Karpas-422 (cell line): ENCODE measurements at regions not wholly inside any gene's neighbourhood (a gene's known extent, or its start where the extent isn't known, plus 50 kb on each side); places are given as distances from the start of the nearest gene placed in this dataset.

Source experiments
- DNase-seq: peaks from one replicate; pipeline ENCODE4 v3.0.0-alpha.2; 2015
- H2AFZ ChIP-seq: fragments of 200-600 bp; sonication (generic); 2 replicates; pipeline ENCODE4 v1.6.1; 2014; ENCODE audit warnings: antibody characterized with exemption, low read length, mixed read lengths
- H3K27ac ChIP-seq: fragments of 200-600 bp; sonication (generic); 2 replicates; pipeline ENCODE4 v1.5.1; 2014; ENCODE audit warnings: mild to moderate bottlenecking, low read length, moderate library complexity
- H3K27me3 ChIP-seq: fragments of 200-600 bp; sonication (generic); 2 replicates; pipeline ENCODE4 v1.6.1; 2014; ENCODE audit warnings: low read length, mixed read lengths
- H3K36me3 ChIP-seq: fragments of 200-600 bp; sonication (generic); 2 replicates; pipeline ENCODE4 v1.6.1; 2014; ENCODE audit warnings: low read length, mixed read lengths; ENCODE audit not compliant: insufficient read depth
- H3K4me1 ChIP-seq: fragments of 200-600 bp; sonication (generic); 2 replicates; pipeline ENCODE4 v1.6.1; 2014; ENCODE audit warnings: mild to moderate bottlenecking, low read length, mixed read lengths
- H3K4me2 ChIP-seq: fragments of 200-600 bp; sonication (generic); 2 replicates; pipeline ENCODE4 v1.6.1; 2014; ENCODE audit warnings: low read length, low read depth, mild to moderate bottlenecking; ENCODE audit not compliant: poor library complexity, severe bottlenecking
- H3K4me3 ChIP-seq: fragments of 200-600 bp; sonication (generic); 2 replicates; pipeline ENCODE4 v1.5.1; 2014; ENCODE audit warnings: mild to moderate bottlenecking, antibody characterized with exemption, low read length, mixed read lengths
- H3K79me2 ChIP-seq: fragments of 200-600 bp; sonication (generic); 2 replicates; pipeline ENCODE4 v1.6.1; 2014; ENCODE audit warnings: mild to moderate bottlenecking, low read length, mixed read lengths
- H3K9ac ChIP-seq: fragments of 200-600 bp; sonication (generic); 2 replicates; pipeline ENCODE4 v1.6.0; 2014; ENCODE audit warnings: low read length
- H3K9me2 ChIP-seq: fragments of 200-600 bp; sonication (generic), shearing (Covaris generic); replicated peaks from 2 replicates; pipeline ENCODE4 v1.6.0; 2014; ENCODE audit warnings: mild to moderate bottlenecking, low read length, moderate library complexity; ENCODE audit not compliant: insufficient read depth
- H3K9me3 ChIP-seq: fragments of 300-700, 200-600 bp; sonication (generic); 2 replicates; pipeline ENCODE4 v1.6.1; 2014; ENCODE audit warnings: low read length, mixed read lengths
- H4K20me1 ChIP-seq: fragments of 200-600 bp; sonication (generic); 2 replicates; pipeline ENCODE4 v1.6.1; 2014; ENCODE audit warnings: mild to moderate bottlenecking, antibody characterized with exemption, low read length, low read depth; ENCODE audit not compliant: insufficient read depth

GRCh38 chr5:33275921-33276627 lies 164.7 kb upstream of the TARS1 start:
- Histone ChIP-seq H3K36me3 (no peaks in the 10 kb centered on the region), H3K9me3 (no peaks in the 10 kb centered on the region), H3K27me3 (no peaks in the 10 kb centered on the region), H4K20me1 (no peaks in the 10 kb centered on the region), H3K9ac (no peak overlapping the region), H3K4me3 (no peak overlapping the region), H3K9me2 (no peaks in the 10 kb centered on the region), H3K4me1 (no peaks in the 10 kb centered on the region), H2AFZ (no peak overlapping the region), H3K4me2 (no peak overlapping the region), H3K79me2 (no peaks in the 10 kb centered on the region), H3K27ac (no peak overlapping the region)
- DNase-seq: no peak

GRCh38 chr5:33276628-33276950 lies 164.2 kb upstream of the TARS1 start:
- no peak for DNase-seq
- Histone ChIP-seq H3K27ac (no peak overlapping the region), H3K36me3 (no peaks in the 10 kb centered on the region), H3K4me1 (no peaks in the 10 kb centered on the region), H3K79me2 (no peaks in the 10 kb centered on the region), H3K9ac (no peak overlapping the region), H3K4me2 (no peak overlapping the region), H3K4me3 (no peak overlapping the region), H3K9me3 (no peaks in the 10 kb centered on the region), H4K20me1 (no peaks in the 10 kb centered on the region), H2AFZ (no peak overlapping the region), H3K9me2 (no peaks in the 10 kb centered on the region), H3K27me3 (no peaks in the 10 kb centered on the region)

- H3K9ac ChIP-seq: no peak overlapping the region
- H3K9me3 ChIP-seq: no peaks in the 10 kb centered on the region
- no peak overlapping the region for H3K4me3 ChIP-seq
Measured at GRCh38 chr5:33277061-33277650, 163.6 kb upstream of the TARS1 start.

GRCh38 chr5:33281431-33281843 lies 159.3 kb upstream of the TARS1 start:
- H3K27me3 ChIP-seq: no peaks in the 10 kb centered on the region
- H3K4me2 ChIP-seq: no peak overlapping the region
- no peak overlapping the region for H3K4me3 ChIP-seq
- DNase-seq: no peak
- no peaks in the 10 kb centered on the region for H3K36me3 ChIP-seq
- H3K27ac ChIP-seq: no peak overlapping the region
- no peaks in the 10 kb centered on the region for H4K20me1 ChIP-seq
- H3K79me2 ChIP-seq: no peaks in the 10 kb centered on the region
- H3K9me3 ChIP-seq: no peaks in the 10 kb centered on the region
- H3K4me1 ChIP-seq: no peaks in the 10 kb centered on the region
- H3K9me2 ChIP-seq: no peaks in the 10 kb centered on the region
- no peak overlapping the region for H2AFZ ChIP-seq
- no peak overlapping the region for H3K9ac ChIP-seq

More at GRCh38 chr5:33277061-33277650, 163.6 kb upstream of the TARS1 start:
- no peaks in the 10 kb centered on the region for H3K4me1 ChIP-seq
- no peak overlapping the region for H3K4me2 ChIP-seq
- no peaks in the 10 kb centered on the region for H3K36me3 ChIP-seq
- no peak overlapping the region for H3K27ac ChIP-seq
- no peaks in the 10 kb centered on the region for H3K27me3 ChIP-seq
- DNase-seq: no peak
- H2AFZ ChIP-seq: no peak overlapping the region
- no peaks in the 10 kb centered on the region for H3K9me2 ChIP-seq
- no peaks in the 10 kb centered on the region for H4K20me1 ChIP-seq
- H3K79me2 ChIP-seq: no peaks in the 10 kb centered on the region

- H3K79me2 ChIP-seq: no peaks in the 10 kb centered on the region
- no peaks in the 10 kb centered on the region for H4K20me1 ChIP-seq
- no peaks in the 10 kb centered on the region for H3K27me3 ChIP-seq
- no peaks in the 10 kb centered on the region for H3K9me2 ChIP-seq
- no peak overlapping the region for H3K9ac ChIP-seq
- no peaks in the 10 kb centered on the region for H3K9me3 ChIP-seq
- H3K4me2 ChIP-seq: no peak overlapping the region
- no peak overlapping the region for H3K4me3 ChIP-seq
- no peak overlapping the region for H3K27ac ChIP-seq
- no peaks in the 10 kb centered on the region for H3K36me3 ChIP-seq
- H3K4me1 ChIP-seq: no peaks in the 10 kb centered on the region
- H2AFZ ChIP-seq: no peak overlapping the region
- DNase-seq: no peak
Measured at GRCh38 chr5:33282157-33282556, 158.6 kb upstream of the TARS1 start.

- Histone ChIP-seq H3K27me3 (no peaks in the 10 kb centered on the region), H3K9me2 (no peaks in the 10 kb centered on the region), H3K4me2 (no peak overlapping the region), H3K36me3 (no peaks in the 10 kb centered on the region), H3K27ac (no peak overlapping the region), H3K9me3 (no peaks in the 10 kb centered on the region), H2AFZ (no peak overlapping the region), H4K20me1 (no peaks in the 10 kb centered on the region), H3K4me3 (no peak overlapping the region), H3K79me2 (no peaks in the 10 kb centered on the region), H3K4me1 (no peaks in the 10 kb centered on the region), H3K9ac (no peak overlapping the region)
- no peak for DNase-seq
Measured at GRCh38 chr5:33282696-33283095, 158.1 kb upstream of the TARS1 start.

GRCh38 chr5:33283243-33283642 lies 157.5 kb upstream of the TARS1 start:
- Histone ChIP-seq H3K9me3 (no peaks in the 10 kb centered on the region), H3K27ac (no peak overlapping the region), H3K27me3 (no peaks in the 10 kb centered on the region), H3K4me1 (no peaks in the 10 kb centered on the region), H3K9ac (no peak overlapping the region), H3K9me2 (no peaks in the 10 kb centered on the region), H3K4me3 (no peak overlapping the region), H3K36me3 (no peaks in the 10 kb centered on the region), H3K79me2 (no peaks in the 10 kb centered on the region), H4K20me1 (no peaks in the 10 kb centered on the region), H2AFZ (no peak overlapping the region), H3K4me2 (no peak overlapping the region)
- DNase-seq: no peak

GRCh38 chr5:33284681-33285080 lies 156.1 kb upstream of the TARS1 start:
- H3K4me2 ChIP-seq: no peak overlapping the region

More at GRCh38 chr5:33284681-33285080, 156.1 kb upstream of the TARS1 start:
- H3K4me1 ChIP-seq: no peaks in the 10 kb centered on the region
- no peaks in the 10 kb centered on the region for H3K27me3 ChIP-seq
- H3K79me2 ChIP-seq: no peaks in the 10 kb centered on the region
- H3K27ac ChIP-seq: no peak overlapping the region
- H2AFZ ChIP-seq: no peak overlapping the region
- no peaks in the 10 kb centered on the region for H3K9me2 ChIP-seq
- H3K9ac ChIP-seq: no peak overlapping the region
- no peak overlapping the region for H3K4me3 ChIP-seq
- no peaks in the 10 kb centered on the region for H4K20me1 ChIP-seq
- H3K9me3 ChIP-seq: no peaks in the 10 kb centered on the region
- no peaks in the 10 kb centered on the region for H3K36me3 ChIP-seq
- DNase-seq: no peak
